ENCODE measurements at regions not wholly inside any gene's neighbourhood (a gene's known extent, or its start where the extent isn't known, plus 50 kb on each side); places are given as distances from the start of the nearest gene placed in this dataset.
"Not testable (repeated sequence)": the region's sequence is repeated elsewhere in the genome, so short reads cannot be mapped to it uniquely, and the experiment has no call there.

- no peak for DNase-seq
These were observed 519.1 kb downstream of the RNF144A start for GRCh38 chr2:7436096-7436906.

DNA sequence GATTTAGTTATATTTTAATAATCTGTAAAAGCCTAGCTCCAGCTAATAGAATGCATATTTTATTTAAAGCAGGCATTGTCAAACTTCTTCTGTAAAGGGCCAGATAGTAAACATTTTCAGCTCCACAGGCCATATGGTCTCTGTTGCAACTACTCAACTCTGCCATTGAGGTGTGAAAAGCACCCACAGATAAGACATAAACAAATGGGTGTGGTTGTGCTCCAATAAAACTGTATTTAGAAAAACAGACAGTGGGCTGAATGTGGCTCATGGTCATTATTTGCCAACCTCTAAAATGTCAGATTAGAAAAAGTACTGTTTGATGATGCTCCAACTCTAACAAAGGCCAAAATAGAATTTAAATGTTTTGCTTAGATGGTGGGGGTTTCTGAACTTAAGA, 519.9 kb downstream of the RNF144A start:
- DNase-seq: no peak

- peak; percentile 20 for DNase-seq
These were observed 520.8 kb downstream of the RNF144A start for GRCh38 chr2:7437716-7438632.

DNA sequence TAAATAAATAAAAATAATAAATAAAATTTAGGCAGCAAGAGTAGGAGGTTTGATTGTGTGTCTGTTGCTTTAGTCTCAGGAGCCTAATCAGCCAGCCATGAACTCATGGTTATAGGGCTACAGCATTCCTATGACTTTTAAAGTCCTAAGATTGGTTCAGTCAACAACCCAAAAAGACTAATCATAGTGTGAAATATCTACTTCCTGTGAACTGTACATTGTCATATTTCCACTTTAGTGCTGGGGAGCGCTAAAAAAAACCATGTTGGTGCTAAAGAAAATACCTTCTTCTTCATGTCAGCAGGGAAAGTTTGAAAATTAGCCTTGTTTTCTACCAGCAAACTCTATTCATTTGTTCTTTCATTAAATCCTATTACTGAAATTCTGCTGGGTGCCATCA, 521.6 kb downstream of the RNF144A start:
- DNase-seq: no peak

GRCh38 chr2:7440977-7441376, 523.8 kb downstream of the RNF144A start:
- no peak for DNase-seq

GRCh38 chr2:7441841-7442240, 524.6 kb downstream of the RNF144A start:
- not testable (repeated sequence) for DNase-seq

GRCh38 chr2:7444626-7445025, 527.4 kb downstream of the RNF144A start:
- DNase-seq: no peak

DNA sequence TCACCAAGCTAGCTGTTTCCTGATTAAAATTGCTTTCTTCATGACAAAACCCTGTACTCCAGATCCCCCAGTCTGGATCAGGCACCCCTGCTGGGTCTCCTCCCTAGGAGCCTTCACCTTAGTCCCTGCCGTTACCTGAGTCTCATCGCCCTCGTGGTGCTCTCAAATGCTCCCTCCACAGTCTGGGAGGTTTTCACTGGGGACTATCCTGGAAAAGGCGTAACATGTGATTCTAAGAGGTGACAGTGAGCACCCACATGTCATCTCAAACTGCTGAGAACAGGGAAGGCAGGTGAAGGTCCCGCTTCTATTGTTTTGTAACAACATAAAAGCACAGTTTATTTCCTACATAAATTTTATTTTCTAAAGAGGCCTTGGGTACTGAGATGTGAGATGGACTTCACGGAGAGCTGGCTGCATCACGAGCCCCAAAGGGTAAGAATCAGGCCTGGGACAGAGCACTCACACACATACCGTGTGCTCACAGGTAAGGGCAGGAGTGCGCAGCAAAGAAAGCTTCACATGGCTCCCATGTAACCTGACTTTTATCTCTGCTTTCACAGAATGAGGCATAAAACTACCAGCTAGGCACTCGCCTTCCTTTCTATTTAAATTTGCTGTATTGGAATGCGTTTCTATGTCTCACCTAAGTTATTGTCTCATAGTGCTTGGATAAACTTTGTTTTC, 531.5 kb downstream of the RNF144A start:
- DNase-seq: no peak

DNA sequence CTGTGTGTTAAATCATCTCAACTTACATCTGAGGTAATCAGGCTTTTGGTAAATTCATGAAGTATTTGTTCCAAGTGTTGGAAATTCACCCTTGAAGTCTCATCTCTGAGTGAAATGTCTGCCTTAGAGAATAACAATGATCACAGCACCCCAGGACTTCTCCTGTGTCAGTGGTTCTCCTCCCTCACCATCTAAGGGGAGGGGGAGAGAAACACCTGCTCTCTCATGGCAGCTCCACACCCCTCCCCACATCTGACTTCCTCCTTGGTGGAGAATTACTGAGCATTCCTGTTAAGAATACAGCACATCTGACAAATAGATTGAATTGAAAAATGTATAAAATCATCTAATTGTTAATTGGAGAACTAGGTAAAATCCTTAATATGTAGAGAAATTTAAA, 532.1 kb downstream of the RNF144A start:
- no peak for DNase-seq

DNA sequence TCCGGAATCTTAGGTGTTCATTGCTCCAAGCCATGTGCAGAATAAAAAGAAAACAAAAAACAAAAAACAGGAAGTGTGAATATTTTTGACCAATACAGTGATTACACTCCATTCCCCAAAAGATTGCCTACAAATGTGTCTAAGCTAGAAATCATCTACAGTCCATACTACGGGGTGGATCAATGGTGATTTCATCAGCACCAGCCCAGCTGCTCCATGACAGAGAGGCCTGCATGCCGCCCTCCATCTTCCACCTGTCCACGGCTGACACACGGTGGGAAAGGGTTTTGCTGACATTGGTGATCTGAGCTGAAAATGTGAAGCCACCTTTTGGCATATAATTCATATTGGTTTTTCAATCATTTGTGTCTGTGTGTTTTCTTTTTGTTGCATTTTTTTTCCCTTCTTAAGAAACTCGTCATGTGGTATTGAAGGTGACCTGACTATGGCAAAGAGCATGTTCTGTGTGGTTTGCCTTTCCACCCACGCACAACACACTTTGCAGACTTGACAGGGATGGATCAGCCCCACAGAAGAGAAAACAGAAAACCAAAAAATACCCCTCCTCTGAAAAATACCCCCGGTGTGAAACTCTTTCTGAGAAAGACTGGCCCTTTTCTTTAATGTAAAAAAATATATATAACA, 533.1 kb downstream of the RNF144A start:
- DNase-seq: peak; percentile 59

GRCh38 chr2:7450833-7451190, 533.6 kb downstream of the RNF144A start:
- no peak for DNase-seq

DNA sequence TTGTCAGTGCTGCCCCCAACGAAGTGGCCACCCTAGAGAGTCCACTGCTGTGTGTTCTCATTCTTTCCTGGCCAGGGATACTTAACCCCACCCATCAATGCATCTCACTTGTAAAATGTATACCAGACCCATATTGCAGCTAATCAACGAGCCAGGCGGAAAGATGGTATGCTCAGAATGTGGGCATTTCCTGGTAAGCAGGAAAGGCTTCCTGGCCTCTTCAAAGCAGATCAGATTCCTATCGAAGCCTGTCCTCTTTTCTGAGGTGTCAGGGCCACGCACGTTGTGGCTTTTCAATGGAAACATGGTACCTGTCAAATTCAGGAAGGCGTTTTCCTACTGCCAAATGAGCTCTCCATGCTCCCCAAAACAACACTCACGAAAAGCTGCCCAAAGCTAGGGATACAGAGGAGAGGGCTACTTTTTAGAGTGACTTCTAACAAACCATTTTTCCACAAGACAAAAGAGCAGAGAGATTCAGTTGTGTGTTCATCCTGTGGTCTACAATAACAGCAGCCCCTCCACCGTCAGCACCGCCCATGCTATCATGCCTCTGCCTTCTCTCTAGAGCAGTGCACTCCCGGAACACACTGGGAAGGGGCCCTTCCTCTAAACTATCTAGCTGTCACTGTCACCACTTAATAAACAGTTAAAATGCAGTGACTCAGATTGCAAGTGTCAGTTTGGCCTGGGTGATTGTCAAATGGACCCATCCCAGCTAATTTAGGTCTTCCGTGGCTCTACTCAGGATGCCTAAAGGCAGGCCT, 535.1 kb downstream of the RNF144A start:
- no peak for DNase-seq

GRCh38 chr2:7454592-7454991, 537.4 kb downstream of the RNF144A start:
- DNase-seq: no peak

GRCh38 chr2:7456762-7457161, 539.5 kb downstream of the RNF144A start:
- DNase-seq: no peak

DNA sequence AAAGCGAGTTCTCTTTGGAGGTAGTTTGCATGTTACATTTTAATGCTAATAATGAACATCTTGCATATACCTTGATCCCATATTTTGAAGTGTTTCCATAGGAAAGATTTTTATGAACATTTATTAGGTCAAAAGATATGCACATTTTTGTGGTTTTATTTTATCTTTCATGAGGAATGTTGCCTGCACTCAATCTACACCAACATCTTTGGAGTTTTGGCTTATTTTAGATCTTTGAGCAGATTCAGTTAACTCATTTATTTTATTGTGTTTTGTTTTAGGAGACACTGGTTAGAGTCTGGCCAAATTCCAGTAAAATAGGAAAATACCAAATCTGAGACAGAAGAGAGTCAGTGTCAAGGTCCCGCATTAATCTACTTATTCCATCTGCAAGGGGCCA, 540.9 kb downstream of the RNF144A start:
- no peak for DNase-seq

GRCh38 chr2:7467782-7468447, 550.7 kb downstream of the RNF144A start:
- DNase-seq: peak; percentile 28

DNA sequence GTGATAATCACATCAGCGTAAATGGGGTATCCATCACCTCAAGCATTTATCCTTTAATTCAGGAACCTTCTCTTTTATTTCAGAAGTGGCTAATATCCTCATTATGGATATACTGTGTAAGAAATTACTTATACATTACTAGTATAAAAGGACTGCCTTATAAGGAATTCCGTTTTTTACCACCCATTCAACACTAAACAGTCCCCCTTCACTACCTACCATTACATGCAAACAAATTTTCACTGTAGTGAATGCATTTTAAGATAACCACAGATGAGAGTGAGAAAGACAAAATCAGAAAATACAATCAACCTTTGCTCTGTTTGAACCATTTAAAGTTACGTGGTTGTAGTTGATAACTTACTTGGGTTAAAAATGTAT, 551.2 kb downstream of the RNF144A start:
- DNase-seq: no peak

- DNase-seq: no peak
These were observed 551.7 kb downstream of the RNF144A start for GRCh38 chr2:7468955-7469354.

- DNase-seq: no peak
These were observed 554.0 kb downstream of the RNF144A start for GRCh38 chr2:7471185-7471584.

- no peak for DNase-seq
These were observed 555.3 kb downstream of the RNF144A start for GRCh38 chr2:7472465-7472864.

DNA sequence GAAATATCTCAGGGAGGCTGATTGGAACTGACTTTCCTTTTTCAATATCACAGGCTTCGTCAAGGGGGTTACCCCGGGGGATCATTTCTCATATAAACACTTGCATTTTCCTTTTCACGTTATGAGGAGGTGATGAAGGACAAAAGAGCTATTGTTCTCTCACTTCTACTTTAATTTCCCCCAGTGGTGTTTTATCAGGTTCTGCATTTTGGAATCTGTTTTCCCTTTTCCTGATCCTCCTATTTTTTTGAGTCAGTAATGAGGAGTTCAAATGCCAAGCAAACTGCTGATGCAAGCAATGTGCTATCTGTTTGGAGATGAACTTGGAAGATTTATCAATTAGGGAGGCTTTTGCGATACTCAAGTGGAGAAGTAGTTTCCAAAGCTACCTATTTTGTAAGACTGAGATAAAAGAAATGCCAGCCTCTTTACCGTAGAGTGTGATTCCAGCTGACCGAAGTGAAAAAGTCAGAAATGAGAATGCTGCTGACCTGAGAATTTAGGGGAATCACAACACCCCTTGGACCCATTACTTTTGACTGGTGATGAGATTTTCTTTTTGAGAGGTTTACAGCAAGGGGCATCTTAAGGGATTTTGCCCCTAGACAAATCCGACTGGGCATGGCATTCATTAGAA, 556.0 kb downstream of the RNF144A start:
- DNase-seq: no peak
